OCI-LY7 (cell line): ENCODE measurements at regions not wholly inside any gene's neighbourhood (a gene's known extent, or its start where the extent isn't known, plus 50 kb on each side); places are given as distances from the start of the nearest gene placed in this dataset.

Source experiments
- BruUV-seq: library from RNA; stranded (reverse); fragments of 400-500 nt; replicated peaks from 2 replicates; lab custom pipeline; 2021; lab: Mats Ljungman, UMichigan
- CTCF ChIA-PET: fragments of 300-600 bp; sonication (Branson Sonifier 250); formaldehyde crosslinking; loops from one replicate; lab custom pipeline; 2022; ENCODE audit warnings: antibody characterized with exemption; ENCODE audit not compliant: unreplicated experiment; lab: Charles Lee
- POLR2A ChIA-PET: fragments of 300-600 bp; sonication (Branson Sonifier 250); formaldehyde crosslinking; loops from one replicate; lab custom pipeline; 2022; ENCODE audit warnings: antibody characterized with exemption; lab: Charles Lee
- DNase-seq: peaks from one replicate; pipeline ENCODE4 v3.0.0-alpha.2; 2015; ENCODE audit warnings: low spot score
- H2AFZ ChIP-seq: fragments of 200-600 bp; sonication (generic), shearing (Covaris generic); 2 replicates; pipeline ENCODE4 v1.6.1; 2014; ENCODE audit warnings: mild to moderate bottlenecking, antibody characterized with exemption, low read length, moderate library complexity
- H3K27ac ChIP-seq: fragments of 200-600 bp; sonication (generic); 2 replicates; pipeline ENCODE4 v1.5.1; 2014; ENCODE audit warnings: mixed run types, low read depth, mild to moderate bottlenecking, moderate library complexity, low read length, inconsistent platforms; ENCODE audit not compliant: poor library complexity, severe bottlenecking
- H3K36me3 ChIP-seq: fragments of 200-600 bp; sonication (generic); 2 replicates; pipeline ENCODE4 v1.6.1; 2014; ENCODE audit warnings: mild to moderate bottlenecking, antibody characterized with exemption, low read length, moderate library complexity, mixed read lengths; ENCODE audit not compliant: insufficient read depth
- H3K4me1 ChIP-seq: fragments of 200-600 bp; sonication (generic); 2 replicates; pipeline ENCODE4 v1.5.1; 2014; ENCODE audit warnings: mild to moderate bottlenecking, low read length; ENCODE audit not compliant: insufficient read depth, poor library complexity, severe bottlenecking
- H3K4me2 ChIP-seq: fragments of 200-600 bp; sonication (generic); 2 replicates; pipeline ENCODE4 v1.6.1; 2014; ENCODE audit warnings: mild to moderate bottlenecking, low read length
- H3K4me3 ChIP-seq: fragments of 200-600 bp; sonication (generic); 2 replicates; pipeline ENCODE4 v1.5.1; 2014; ENCODE audit warnings: mild to moderate bottlenecking, low read depth, low read length; ENCODE audit not compliant: poor library complexity, severe bottlenecking
- H3K79me2 ChIP-seq: fragments of 200-600 bp; sonication (generic); 2 replicates; pipeline ENCODE4 v1.6.1; 2016; ENCODE audit warnings: low read depth, mild to moderate bottlenecking, low read length, moderate library complexity, mixed read lengths; ENCODE audit not compliant: insufficient read depth
- H3K9me2 ChIP-seq: fragments of 200-600 bp; sonication (generic); 2 replicates; pipeline ENCODE4 v1.6.1; 2016; ENCODE audit warnings: mild to moderate bottlenecking, low read length, mixed read lengths; ENCODE audit not compliant: insufficient read depth
- H3K9me3 ChIP-seq: fragments of 200-600 bp; sonication (generic); 2 replicates; pipeline ENCODE4 v1.6.1; 2014; ENCODE audit warnings: mild to moderate bottlenecking, mixed run types, low read length, mixed read lengths
- H4K20me1 ChIP-seq: fragments of 200-600 bp; sonication (generic); 2 replicates; pipeline ENCODE4 v1.6.1; 2014; ENCODE audit warnings: mild to moderate bottlenecking, antibody characterized with exemption, low read length, moderate library complexity, mixed read lengths; ENCODE audit not compliant: insufficient read depth
- EZH2phosphoT487 ChIP-seq: fragments of 200-600 bp; sonication (generic); IDR thresholded peaks from 2 replicates; pipeline ENCODE4 v1.6.1; 2018; ENCODE audit warnings: low read depth, borderline replicate concordance, mild to moderate bottlenecking, mixed run types, antibody characterized with exemption, low read length, moderate library complexity, mixed read lengths
- intact Hi-C: fragments of 100-400 bp; cut with micrococcal nuclease; formaldehyde crosslinking; loops from one replicate; pipeline ENCODE4 v1.10.0; 2022; ENCODE audit not compliant: unreplicated experiment
- TF ChIP-seq, protein P1 (sequence below): fragments of 200-600 bp; sonication (generic); conservative IDR thresholded peaks from 2 replicates; pipeline ENCODE4 v1.5.1; 2014; ENCODE audit warnings: mild to moderate bottlenecking, antibody characterized with exemption, low read length, moderate library complexity, mixed read lengths

- no peak overlapping the region for H3K4me3 ChIP-seq
- TF ChIP-seq, protein P1, sequence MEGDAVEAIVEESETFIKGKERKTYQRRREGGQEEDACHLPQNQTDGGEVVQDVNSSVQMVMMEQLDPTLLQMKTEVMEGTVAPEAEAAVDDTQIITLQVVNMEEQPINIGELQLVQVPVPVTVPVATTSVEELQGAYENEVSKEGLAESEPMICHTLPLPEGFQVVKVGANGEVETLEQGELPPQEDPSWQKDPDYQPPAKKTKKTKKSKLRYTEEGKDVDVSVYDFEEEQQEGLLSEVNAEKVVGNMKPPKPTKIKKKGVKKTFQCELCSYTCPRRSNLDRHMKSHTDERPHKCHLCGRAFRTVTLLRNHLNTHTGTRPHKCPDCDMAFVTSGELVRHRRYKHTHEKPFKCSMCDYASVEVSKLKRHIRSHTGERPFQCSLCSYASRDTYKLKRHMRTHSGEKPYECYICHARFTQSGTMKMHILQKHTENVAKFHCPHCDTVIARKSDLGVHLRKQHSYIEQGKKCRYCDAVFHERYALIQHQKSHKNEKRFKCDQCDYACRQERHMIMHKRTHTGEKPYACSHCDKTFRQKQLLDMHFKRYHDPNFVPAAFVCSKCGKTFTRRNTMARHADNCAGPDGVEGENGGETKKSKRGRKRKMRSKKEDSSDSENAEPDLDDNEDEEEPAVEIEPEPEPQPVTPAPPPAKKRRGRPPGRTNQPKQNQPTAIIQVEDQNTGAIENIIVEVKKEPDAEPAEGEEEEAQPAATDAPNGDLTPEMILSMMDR = peak; percentile 64
- no peak for TF ChIP-seq EZH2phosphoT487
- DNase-seq = peak; percentile 10
- H2AFZ ChIP-seq = no peak overlapping the region
- ChIA-PET CTCF (no interaction called here), POLR2A (no interaction called here)
- H3K4me1 ChIP-seq = peaks cover 8% of the 10 kb centered on the region
- no peaks in the 10 kb centered on the region for H3K79me2 ChIP-seq
- H3K36me3 ChIP-seq = no peaks in the 10 kb centered on the region
- H3K27ac ChIP-seq = no peak overlapping the region
- no peaks in the 10 kb centered on the region for H4K20me1 ChIP-seq
- no peaks in the 10 kb centered on the region for H3K9me2 ChIP-seq
- no TSS peak for BruUV-seq
- H3K9me3 ChIP-seq = no peaks in the 10 kb centered on the region
- intact Hi-C loops = no loop called here
- no peak overlapping the region for H3K4me2 ChIP-seq
These were observed 1339.5 kb downstream of the BRD1 start for GRCh38 chr22:48488149-48488551.

- Histone ChIP-seq H3K4me3 (no peak overlapping the region), H4K20me1 (no peaks in the 10 kb centered on the region), H3K36me3 (no peaks in the 10 kb centered on the region), H3K27ac (no peak overlapping the region), H3K9me3 (no peaks in the 10 kb centered on the region), H3K9me2 (no peaks in the 10 kb centered on the region), H3K4me1 (peaks cover 5% of the 10 kb centered on the region), H2AFZ (no peak overlapping the region), H3K79me2 (no peaks in the 10 kb centered on the region), H3K4me2 (no peak overlapping the region)
- intact Hi-C loops = no loop called here
- ChIA-PET POLR2A (no interaction called here), CTCF (no interaction called here)
- BruUV-seq = no TSS peak
- no peak for TF ChIP-seq EZH2phosphoT487
- TF ChIP-seq, protein P1 = no peak
- DNase-seq = no peak
These were observed 1341.1 kb downstream of the BRD1 start for GRCh38 chr22:48486558-48486957.

DNA sequence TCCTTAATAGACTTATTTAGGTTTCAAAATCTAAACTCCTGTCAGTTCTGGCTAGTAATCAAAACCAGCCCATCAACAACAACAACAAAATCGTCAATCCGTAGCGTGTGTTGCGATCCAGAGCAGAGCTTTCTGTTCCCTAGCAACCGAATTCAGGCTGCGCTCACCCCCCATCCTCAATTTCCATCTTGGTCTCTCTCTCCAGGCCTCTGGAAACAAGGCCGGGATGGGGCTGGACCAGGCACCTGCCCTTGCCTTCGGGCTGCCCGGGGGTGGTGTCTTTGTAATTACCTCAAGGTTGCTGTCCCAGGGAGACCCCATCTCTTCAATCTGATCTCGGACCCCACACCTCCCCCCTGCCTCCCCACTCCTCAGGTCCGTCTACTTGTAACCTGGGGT lies 1341.5 kb downstream of the BRD1 start:
- Histone ChIP-seq H3K36me3 (no peaks in the 10 kb centered on the region), H3K79me2 (no peaks in the 10 kb centered on the region), H3K9me3 (no peaks in the 10 kb centered on the region), H2AFZ (no peak overlapping the region), H3K4me2 (no peak overlapping the region), H3K4me1 (peaks cover 1% of the 10 kb centered on the region), H3K9me2 (no peaks in the 10 kb centered on the region), H3K27ac (no peak overlapping the region), H4K20me1 (no peaks in the 10 kb centered on the region), H3K4me3 (no peak overlapping the region)
- no peak for TF ChIP-seq EZH2phosphoT487
- TF ChIP-seq, protein P1 = no peak
- CTCF ChIA-PET = no interaction called here
- POLR2A ChIA-PET = no interaction called here
- BruUV-seq = no TSS peak
- no peak for DNase-seq
- intact Hi-C loops = no loop called here
